RCC 7860 (cell line): ENCODE measurements at regions not wholly inside any gene's neighbourhood (a gene's known extent, or its start where the extent isn't known, plus 50 kb on each side); places are given as distances from the start of the nearest gene placed in this dataset.

ENCODE experiments used
- DNase-seq: peaks from one replicate; pipeline ENCODE4 v3.0.0-alpha.2; 2015; ENCODE audit warnings: low spot score
- FAIRE-seq: peaks from 2 replicates; lab custom pipeline; 2012; peaks lifted over from hg19 to GRCh38; lab: Jason Lieb, UNC

GRCh38 chr4:155564880-155565279 lies 101.8 kb upstream of the GUCY1A1 start:
- DNase-seq (no peak), FAIRE-seq (no peak)

GRCh38 chr4:155564086-155564485 lies 102.6 kb upstream of the GUCY1A1 start:
- DNase-seq (no peak), FAIRE-seq (no peak)

GRCh38 chr4:155559915-155560314 lies 106.7 kb upstream of the GUCY1A1 start:
- FAIRE-seq = no peak
- DNase-seq = no peak

GRCh38 chr4:155552180-155552579 lies 114.5 kb upstream of the GUCY1A1 start:
- FAIRE-seq = no peak
- no peak for DNase-seq

- DNase-seq (no peak), FAIRE-seq (no peak)
Measured at GRCh38 chr4:155548173-155548572, 118.5 kb upstream of the GUCY1A1 start.

GRCh38 chr4:155546451-155546850 lies 120.2 kb upstream of the GUCY1A1 start:
- no peak for DNase-seq
- no peak for FAIRE-seq

- FAIRE-seq (no peak), DNase-seq (no peak)
Measured at GRCh38 chr4:155545456-155545855, 121.2 kb upstream of the GUCY1A1 start.

DNA sequence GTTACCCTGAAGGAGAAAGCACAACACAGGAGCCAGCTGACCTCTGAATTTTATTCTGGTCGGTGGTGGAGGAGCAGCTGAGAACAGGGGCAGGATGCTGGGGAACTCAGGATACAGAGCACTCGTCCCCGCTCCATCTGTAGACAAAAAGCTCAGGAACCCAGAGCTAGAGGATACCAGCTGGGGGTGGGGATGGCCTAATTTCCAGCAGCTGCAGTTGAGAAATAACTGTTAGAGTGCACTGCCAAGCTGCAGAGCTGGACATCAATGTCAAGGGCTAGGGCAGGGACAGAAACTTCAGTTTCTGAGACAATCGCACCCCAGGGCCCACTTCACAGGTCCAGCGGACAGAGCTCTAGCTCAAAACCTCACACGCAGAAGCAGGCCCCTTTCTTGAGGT lies 122.1 kb upstream of the GUCY1A1 start:
- FAIRE-seq (no peak), DNase-seq (no peak)

- DNase-seq = peak; percentile 11
- FAIRE-seq = no peak
Measured at GRCh38 chr4:155543126-155543765, 123.4 kb upstream of the GUCY1A1 start.

DNA sequence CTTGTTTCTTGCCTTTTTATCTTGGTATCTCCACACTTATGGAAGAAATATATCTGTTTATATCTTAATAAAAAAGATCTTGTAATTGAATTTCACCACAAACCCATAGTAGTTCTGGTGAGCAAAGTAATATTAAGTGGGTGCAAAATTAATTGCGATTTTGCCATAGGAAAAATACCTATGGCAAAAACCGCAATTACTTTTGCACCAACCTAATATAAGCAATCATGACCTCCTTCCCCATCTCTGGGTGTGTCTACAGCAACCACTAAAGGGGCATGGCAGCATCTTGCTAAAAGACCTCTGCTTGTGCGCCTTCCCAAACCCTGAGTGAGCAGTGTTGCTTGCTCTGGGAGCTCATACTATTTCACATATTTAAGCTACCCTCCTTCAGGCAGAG lies 124.2 kb upstream of the GUCY1A1 start:
- FAIRE-seq (no peak), DNase-seq (no peak)

DNA sequence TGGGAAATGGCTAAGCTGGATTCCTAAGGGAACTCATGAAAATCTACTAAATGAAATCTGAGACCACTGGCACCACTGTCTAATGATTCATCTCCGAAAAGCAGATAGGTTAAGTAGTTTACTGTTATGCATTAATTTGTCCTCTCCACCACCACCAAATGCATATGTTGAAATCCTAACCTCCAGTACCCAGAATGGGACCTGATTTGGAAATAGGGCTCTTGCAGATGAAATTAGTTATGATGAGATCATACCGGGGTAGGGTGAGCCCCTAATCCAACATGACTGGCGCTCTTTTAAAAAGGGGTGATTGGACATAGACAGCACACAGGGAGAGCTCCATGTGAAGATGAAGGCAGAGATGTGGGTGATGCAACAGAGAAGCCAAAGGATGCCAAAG lies 124.9 kb upstream of the GUCY1A1 start:
- DNase-seq (no peak), FAIRE-seq (no peak)

DNA sequence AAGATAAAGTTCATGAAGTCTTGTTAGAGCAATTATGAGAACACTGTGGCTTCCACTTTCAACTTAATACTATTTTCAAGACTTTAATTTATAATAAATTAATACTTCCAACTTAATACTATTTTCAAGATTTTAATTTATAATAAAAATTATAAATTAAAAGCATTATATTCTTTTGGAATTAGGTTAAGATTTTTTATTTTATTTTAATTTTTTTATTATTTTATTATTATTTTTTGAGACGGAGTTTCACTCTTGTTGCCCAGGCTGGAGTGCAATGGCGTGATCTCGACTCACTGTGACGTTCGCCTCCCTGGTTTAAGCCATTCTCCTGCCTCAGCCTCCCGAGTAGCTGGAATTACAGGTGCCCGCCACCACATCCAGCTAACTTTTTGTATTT lies 126.0 kb upstream of the GUCY1A1 start:
- FAIRE-seq = no peak
- no peak for DNase-seq

DNA sequence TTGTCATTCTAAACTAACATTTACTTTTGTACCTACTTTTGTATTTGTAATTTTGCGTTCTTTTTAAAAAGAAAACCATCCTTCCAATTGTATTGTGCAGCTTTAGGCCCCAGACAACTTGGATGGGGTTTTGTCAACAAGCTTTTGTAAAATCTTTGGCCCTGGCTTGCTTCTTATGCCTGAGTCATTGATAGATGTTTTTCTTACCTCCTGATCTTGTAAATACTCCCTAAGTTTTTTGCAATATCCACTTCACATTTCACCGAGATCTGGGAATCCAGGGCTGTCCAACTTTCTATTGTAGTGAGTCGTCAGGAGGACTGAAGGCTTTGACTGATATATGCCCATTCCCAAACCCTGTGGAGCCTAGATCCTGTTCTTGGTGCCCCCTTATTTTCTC lies 126.9 kb upstream of the GUCY1A1 start:
- FAIRE-seq (no peak), DNase-seq (no peak)

- FAIRE-seq (no peak), DNase-seq (no peak)
Measured at GRCh38 chr4:155535802-155536454, 130.7 kb upstream of the GUCY1A1 start.

- DNase-seq (no peak), FAIRE-seq (no peak)
Measured at GRCh38 chr4:155532373-155533085, 134.1 kb upstream of the GUCY1A1 start.

DNA sequence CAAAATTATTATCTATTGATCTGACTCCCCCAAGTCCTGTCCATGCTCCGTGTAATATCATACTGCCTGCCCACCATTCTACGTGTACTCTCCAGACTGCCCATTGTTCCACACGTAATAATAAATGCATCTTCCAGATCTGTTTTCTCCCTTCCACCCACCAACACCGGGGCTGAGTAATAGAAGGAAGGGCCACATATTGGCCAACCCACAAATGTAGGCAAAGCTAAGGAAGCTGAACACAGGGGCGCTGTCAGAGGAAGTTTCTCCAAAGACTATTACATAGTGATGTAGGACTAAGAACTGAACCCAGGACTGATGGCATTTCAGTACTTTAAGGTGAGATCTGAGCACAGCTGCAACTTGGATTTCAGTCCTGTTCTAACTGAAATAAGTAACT lies 135.8 kb upstream of the GUCY1A1 start:
- FAIRE-seq (no peak), DNase-seq (no peak)

DNA sequence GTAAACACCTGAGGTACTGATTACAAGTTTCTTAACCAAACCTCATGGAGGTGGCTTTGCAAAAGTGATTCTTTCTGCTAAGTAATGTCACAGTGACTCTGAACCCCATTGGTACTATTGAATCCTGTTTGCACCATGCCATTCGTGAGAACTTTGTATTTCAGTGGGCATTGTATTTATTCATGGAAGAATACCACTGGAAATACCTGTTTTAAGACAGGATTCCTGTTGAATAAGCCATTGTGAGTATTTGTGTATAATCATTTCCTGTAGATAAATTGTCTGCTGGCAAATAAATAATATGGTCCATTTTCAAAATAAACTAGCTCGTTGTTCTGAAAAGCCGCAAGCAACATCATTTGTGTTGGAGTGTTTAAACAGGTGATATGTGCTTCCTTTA lies 136.4 kb upstream of the GUCY1A1 start:
- FAIRE-seq = no peak

DNA sequence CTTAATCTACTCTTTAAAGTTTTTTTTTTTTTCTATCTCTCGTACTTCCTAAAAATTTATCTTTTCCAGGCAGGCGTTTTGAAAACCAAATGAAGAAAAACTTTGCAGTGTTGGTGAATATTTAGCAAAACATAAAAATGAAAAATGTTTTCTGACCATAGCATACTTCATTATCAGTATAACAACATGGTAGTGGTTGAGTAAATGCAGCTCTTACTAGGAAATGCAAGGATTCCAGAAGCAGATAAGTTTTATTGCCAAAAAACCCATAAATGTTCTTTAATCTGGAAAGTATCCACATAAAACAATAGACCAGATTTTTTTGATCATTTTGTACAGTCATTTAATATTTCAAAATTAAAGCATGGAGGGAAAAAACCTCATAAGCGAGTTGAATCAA lies 136.9 kb upstream of the GUCY1A1 start:
- FAIRE-seq = no peak
- no peak for DNase-seq

More for the DNA sequence above, 136.4 kb upstream of the GUCY1A1 start:
- DNase-seq = no peak

DNA sequence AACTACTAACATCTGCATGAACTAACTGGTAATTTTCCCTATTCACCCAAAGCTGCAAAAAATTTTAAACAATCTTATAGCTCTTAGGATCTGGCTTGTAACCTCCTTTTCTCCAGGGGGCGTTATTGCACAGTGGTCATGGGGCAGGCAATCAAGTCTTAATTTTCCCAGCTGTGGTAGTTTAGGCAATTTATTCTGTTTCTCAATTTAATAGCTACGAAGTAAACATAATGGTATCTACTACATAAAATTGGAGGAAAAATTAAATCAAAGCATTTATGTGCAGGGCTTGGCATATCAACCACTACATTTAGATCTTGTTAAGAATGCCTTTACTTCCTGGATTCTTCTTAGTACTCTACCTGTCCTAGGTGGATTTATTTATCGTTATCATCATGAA lies 137.4 kb upstream of the GUCY1A1 start:
- DNase-seq (peak; percentile 6), FAIRE-seq (no peak)

DNA sequence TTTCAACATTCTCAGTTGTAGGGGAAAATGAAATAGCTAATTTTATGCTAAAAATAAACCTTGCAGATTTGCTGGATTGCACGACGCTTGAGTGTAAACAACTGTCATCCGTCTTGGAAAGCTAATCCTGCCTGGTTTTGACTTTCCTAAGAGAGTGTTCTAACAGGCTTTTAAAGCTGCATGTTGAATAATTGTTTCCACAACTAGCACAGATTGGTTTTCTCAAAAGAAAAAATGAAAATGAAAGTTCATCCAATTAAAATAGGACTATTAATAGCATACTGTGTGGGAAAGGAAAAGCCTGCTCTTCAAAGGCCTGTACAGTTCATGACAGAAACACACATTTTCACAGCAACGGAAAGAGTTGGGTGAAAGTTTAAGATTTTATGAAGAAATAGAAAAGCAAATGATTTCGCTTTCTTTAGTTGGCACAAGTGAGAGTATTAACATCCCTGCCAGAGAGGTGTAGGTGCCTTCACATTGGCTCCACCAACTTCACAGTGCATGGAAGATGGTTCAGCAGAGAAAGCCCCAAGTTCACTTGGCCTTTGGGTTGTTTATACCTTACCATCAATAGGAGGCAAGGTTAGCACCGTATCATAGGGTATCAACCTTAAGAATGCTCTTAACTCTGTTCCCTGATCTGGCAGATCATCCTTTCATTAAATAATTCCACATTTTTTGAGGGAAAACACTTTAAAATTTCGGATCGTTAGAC lies 140.0 kb upstream of the GUCY1A1 start:
- DNase-seq (no peak), FAIRE-seq (no peak)

GRCh38 chr4:155524926-155525455 lies 141.7 kb upstream of the GUCY1A1 start:
- DNase-seq = no peak

More at GRCh38 chr4:155524926-155525455, 141.7 kb upstream of the GUCY1A1 start:
- no peak for FAIRE-seq
